ENCODE measurements at regions not wholly inside any gene's neighbourhood (a gene's known extent, or its start where the extent isn't known, plus 50 kb on each side); places are given as distances from the start of the nearest gene placed in this dataset.

- in situ Hi-C loops (cut with HindIII; ENCODE audit: low sequenced_read_pairs): no loop called here
- DNase-seq (ENCODE audit: low read depth, low spot score): no peak
- TF ChIP-seq, protein P1, sequence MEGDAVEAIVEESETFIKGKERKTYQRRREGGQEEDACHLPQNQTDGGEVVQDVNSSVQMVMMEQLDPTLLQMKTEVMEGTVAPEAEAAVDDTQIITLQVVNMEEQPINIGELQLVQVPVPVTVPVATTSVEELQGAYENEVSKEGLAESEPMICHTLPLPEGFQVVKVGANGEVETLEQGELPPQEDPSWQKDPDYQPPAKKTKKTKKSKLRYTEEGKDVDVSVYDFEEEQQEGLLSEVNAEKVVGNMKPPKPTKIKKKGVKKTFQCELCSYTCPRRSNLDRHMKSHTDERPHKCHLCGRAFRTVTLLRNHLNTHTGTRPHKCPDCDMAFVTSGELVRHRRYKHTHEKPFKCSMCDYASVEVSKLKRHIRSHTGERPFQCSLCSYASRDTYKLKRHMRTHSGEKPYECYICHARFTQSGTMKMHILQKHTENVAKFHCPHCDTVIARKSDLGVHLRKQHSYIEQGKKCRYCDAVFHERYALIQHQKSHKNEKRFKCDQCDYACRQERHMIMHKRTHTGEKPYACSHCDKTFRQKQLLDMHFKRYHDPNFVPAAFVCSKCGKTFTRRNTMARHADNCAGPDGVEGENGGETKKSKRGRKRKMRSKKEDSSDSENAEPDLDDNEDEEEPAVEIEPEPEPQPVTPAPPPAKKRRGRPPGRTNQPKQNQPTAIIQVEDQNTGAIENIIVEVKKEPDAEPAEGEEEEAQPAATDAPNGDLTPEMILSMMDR (IDR thresholded peaks at IDR 0.05; ENCODE audit: low read depth, low read length): no peak
- no peak overlapping the region for H3K4me3 ChIP-seq (ENCODE audit: low read depth, low read length)
These were observed 54.1 kb upstream of the HECTD2 start for GRCh38 chr10:91355998-91356397.

GRCh38 chr10:91357497-91357896, 52.6 kb upstream of the HECTD2 start:
- in situ Hi-C loops (cut with HindIII; ENCODE audit: low sequenced_read_pairs): no loop called here
- DNase-seq (ENCODE audit: low read depth, low spot score): no peak
- TF ChIP-seq, protein P1 (IDR thresholded peaks at IDR 0.05; ENCODE audit: low read depth, low read length): no peak
- H3K4me3 ChIP-seq (ENCODE audit: low read depth, low read length): no peak overlapping the region
